GM19452 (cell line): ENCODE measurements at regions not wholly inside any gene's neighbourhood (a gene's known extent, or its start where the extent isn't known, plus 50 kb on each side); places are given as distances from the start of the nearest gene placed in this dataset.
"Not testable (repeated sequence)": the region's sequence is repeated elsewhere in the genome, so short reads cannot be mapped to it uniquely, and the experiment has no call there.

Source experiments
- ATAC-seq: cut with Tn5 transposase; IDR thresholded peaks from one replicate; pipeline ENCODE4 v1.9.1; 2021; ENCODE audit not compliant: unreplicated experiment

DNA sequence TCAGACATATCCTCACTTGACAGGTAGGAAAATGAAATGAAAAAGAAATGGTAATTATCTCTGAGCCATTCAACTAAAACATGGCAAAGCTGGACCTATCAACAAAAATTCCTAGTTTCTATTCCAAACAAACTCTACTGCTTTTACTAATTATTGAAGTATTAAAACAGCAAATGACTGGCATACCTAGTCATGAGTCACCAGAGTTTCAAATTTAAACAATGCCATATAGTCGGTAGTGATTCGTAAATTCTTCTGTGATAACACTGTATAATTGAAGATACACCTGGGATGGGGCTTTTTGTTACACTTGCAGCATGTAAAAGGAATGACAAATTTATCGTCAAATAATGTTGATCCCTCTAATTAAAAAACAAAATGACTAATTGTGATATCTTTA, 153.1 kb upstream of the THUMPD2 start:
- no peak for ATAC-seq

DNA sequence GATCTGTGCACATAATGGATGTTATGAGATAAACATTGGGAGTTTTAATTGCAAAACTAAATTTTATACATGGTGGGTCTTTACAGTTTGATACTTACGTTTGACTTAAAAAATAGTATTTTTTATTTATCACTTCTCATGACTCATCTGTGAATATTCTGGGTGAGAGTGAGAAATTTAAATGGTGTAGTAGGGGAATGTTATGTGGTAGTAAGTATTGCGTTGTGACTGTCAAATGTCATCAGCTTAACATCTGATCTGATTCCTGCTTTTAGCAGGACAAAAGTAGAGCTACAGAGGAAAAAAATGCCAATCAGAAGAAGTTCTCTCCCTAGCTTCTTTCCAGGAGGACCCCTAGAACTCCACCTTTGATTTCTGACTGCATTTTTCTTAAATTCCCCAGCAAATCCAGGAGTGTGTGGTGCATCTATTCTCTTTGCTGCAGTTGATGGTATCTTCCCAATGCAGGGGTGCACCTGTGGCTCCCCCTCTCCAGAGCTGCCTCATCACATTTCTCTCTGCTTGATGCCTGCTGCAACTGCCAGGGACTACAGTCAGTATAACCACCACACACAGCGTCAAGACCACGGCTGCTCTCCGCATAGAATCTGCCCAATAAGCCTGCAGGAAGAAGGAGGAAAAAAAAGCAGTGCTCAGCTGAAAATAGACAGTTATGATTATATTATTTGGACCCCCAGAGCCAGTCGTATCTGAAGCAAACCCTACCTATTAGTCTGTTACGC, 151.3 kb upstream of the THUMPD2 start:
- no peak for ATAC-seq

DNA sequence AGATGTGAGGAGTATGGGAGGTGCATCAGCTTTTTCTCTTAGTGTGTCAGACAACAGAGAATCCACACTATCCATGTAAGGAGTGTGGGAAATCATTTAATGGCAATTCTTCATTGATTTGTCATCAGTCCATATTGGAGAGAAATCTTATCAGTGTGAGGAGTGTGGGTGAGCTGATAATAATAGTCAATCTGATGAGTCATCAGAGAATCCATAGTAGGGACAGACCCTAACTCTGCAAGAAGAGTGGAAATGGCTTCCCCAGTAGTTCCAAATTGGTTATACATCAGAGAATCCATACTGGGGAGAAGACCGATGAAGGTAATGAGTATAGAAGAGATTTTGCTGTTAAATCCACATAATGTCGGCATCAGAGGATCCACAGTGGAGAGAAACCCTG, 150.5 kb upstream of the THUMPD2 start:
- ATAC-seq: no peak

DNA sequence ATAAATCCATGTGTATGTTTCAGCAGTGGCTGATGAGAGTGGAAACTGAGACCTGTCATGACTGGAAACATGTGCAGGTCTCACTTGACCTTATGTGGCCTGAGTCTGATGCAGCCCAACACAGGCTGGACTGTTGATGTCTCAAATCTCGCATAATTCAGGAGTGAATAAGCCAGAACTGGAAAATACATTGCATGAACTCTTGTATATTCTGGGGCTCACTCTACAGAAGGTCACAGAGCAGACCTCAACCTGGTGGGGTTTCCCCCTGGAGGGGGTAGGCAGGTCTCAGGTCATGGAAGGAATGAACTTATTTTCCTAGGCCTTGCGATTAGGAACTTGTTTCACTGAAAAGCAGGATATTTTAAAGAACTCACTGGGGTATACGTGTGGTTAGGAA, 146.3 kb upstream of the THUMPD2 start:
- ATAC-seq: no peak

DNA sequence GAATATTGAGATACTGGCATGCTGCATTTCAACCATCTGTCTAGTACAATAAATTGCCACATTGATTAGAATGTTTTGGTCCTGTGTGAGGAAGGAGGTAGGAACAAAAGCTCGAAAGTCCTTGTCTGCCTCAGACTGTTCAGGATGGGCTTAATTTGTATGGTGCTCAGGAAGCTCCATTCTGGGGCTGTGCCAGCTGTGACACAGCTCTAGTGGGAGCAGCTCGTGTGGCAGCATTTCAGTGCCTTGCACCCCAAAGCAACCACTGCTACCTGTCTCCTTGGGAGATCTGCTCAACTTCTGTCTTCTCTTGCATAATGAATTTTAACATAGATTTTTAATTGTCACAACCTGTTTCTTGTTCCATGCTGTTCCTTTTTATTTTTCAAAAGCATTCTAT, 144.4 kb upstream of the THUMPD2 start:
- no peak for ATAC-seq

DNA sequence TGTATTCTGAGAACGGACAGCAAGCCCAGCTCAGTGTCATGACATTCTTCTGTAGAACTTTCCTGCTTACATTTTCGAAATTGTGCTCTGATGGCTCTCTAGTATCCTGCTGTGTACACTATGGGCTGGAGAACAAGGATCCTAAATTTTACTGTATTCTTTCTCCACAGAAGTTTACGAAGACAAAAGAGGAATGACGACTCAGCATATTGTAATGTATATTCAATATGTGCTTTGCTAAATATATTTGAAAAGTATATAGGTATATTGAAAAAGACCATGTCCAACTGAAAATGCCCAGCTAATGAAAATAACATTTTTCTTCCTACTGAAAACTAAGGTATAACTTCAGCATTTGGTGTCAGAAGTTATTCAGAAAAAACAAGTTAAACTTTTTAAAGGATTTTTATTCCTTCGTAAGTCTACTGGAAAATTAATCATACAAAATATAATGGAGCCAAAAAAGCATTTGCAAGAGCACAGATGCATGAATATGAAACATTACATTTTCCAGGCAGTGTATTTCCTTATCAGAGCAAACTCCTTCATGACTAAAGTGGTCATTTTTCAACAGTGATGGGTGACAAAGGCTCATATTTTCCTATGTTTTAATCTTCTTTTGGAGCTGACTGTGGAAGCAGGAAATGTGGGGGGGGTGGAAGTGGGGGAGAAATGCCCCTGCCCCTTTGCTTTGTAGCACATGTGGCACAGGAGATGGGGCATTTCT, 143.8 kb upstream of the THUMPD2 start:
- ATAC-seq: no peak

DNA sequence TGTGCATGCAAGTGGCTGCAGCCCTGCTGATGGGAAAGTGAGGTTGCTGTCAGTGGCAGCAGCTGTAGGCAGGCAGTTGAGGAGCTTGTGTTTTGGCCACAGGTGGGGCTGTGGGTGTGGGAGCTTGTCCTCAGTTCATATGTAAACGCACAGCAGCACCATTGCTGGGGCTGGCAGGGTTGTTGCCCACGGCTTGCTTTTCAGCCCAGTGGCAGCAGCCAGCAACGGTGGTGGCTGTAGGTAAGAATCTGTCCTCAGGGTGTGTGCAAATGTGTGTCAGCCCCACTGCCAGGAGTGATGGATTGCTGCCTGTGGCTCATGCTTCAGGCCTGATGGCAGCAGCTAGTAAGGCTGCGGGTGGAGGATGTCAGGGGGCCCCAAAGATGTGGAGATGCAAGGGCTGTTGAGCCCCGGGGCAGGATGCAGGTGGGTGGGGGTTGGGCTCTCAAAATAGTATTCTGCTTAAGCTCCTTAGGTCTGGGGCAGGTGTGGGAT, 141.3 kb upstream of the THUMPD2 start:
- ATAC-seq: no peak

DNA sequence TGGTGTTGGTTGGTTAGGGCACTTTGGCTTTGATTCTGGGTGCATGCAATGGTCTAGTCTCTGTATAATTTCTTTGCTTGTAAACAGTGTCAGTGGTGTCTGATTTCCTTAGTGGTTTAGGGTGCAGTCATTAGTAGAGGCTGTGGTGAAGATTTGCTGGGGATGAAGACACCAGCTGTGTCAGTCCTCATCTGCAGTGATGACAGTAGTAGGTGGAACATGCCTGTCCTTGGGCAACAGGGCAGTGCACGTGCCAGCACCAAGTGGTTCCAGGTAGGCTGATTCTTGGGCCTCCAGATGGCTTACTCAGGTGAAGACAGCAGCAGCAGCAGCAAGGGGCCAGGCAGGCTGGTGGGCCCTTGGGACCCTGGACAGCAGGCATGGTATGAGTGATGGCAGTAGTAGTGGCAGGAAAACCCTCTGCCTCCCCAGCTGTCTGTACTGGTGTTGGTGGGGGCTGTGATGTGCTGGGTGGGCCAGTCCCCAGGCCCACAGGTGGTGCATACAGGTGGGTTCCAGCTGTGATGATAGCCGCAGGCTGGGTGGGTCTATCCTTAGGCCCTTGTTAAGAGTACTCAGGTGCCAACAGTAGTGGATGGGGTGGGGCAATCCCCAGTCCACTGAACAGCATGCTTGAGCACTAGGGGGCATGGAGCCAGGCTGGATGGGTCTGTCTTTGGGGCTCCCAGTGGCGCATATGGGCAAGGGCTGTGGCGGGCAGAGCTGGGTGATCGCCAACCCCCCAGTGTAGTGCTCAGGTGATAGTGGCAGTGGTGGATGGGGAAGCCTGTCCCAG, 140.7 kb upstream of the THUMPD2 start:
- no peak for ATAC-seq

DNA sequence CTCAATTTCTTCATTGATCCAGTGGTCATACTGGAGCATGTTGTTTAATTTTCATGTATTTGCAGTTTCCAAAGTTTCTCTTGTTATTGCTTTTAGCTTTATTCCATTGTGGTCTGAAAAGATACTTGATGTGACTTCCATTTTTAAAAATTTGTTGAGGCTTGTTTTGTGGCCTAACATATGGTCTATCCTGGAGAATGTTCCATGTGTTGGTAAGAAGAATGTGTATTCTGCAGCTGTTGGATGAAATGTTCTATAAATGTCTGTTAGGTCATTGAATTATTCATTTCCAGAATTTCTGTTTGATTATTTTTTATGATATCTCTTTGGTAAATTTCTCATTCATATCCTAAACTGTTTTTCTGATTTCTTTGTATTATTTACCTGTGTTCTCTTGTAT, 139.8 kb upstream of the THUMPD2 start:
- no peak for ATAC-seq

DNA sequence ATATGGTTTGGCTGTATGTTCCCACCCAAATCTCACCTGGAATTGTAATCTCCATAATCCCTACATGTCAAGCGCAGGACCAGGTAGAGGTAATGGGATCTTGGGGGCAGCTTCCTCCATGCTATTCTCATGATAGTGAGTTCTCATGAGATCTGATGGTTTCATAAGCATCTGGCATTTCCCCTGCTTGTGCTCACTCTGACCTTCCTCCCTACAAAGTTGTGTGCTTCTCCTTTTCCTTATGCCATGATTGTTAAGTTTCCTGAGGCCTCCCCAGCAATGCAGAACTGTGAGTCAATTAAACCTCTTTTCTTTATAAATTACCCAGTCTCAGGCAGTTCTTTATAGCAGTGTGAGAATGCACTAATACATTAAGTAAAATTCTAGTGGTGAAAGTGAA, 138.3 kb upstream of the THUMPD2 start:
- not testable (repeated sequence) for ATAC-seq

DNA sequence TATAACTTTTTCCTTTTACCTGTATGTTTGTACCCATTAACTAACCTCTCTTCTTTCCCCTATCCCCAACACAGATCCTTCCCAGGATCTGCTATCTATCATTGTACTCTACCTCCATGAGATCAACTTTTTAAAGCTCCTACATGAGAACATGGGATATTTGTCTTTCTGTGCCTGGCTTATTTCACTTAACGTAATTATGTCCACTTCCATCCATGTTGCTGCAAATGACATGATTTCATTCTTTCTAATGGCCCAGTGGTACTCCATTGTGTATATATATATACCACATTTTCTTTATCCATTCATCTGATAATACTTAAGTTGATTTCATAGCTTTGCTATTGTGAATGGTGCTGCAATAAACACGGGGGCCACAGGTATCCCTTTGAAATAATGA, 135.9 kb upstream of the THUMPD2 start:
- ATAC-seq: no peak

DNA sequence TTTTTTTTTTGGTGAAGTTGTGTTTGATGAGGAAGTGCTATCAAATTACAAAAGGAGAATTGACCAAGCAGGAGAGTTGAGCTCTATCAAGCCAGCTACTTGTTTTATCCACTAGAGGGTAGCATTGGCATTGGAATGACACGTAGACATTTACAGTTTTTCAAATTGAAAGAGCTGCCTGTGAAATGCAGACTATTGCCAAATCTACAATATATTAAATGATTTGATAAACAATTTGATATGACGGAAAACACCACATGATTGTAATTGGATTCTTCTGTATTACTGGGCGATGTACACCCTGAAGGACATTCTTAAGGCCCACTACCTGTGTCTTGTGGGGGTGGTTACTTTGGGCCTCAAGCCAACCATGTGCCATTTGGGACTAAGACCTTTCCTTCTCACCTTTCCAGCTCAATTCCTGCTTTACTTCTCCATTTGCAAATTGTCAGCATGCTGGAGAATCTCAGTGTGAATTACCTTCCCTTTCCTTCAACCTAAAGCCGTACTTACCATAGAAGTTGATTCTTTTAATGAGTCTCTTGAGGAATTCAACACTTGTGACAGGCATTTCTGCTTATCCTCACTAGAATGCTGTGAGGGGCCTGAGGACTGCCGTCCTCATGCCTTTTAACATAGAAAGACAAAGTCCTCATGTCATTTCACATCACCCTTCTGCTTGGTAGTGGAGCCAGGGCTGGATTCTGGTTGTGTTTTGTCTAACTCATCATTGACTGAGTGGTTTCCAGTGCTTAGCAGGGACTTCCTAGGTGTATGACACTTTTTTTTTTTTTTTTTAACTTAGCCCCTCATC, 134.8 kb upstream of the THUMPD2 start:
- peak; percentile 77 for ATAC-seq

DNA sequence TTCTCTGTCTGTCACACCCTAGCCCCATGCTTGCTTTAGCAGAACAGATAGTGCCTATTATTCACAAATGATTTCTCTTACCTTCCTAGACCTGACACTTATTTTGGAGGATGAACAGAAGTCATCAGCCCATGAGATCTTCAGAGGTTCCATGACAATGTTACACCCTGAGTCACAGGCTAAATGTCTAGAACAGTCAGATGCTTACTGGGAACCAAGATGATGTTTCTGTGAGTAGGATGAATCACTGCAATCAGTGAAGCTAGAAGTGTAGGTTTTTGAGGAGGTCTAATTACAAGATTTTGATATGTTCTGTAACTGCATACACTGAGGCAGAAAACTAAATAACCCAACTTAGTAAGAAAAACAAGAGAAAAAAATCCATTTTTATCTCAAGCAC, 123.0 kb upstream of the THUMPD2 start:
- ATAC-seq: no peak

DNA sequence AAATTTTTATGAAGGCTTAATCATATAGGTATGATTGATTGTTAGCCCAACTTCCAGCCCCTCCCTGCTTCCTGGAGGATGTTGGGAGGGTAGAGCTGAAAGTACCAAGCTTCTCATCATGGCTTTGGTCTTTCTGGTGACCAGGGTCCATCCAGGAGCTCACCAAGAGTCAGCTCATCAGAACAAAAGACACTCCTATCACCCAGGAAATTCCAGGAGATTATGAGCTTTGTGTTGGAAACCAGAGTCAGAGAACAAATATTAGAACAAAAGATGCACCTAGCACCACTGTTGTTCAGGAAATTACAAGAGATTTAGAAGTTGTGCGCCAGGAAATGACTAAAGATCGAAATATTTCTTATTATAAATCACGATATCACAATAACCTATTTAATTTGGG, 119.9 kb upstream of the THUMPD2 start:
- ATAC-seq: no peak

DNA sequence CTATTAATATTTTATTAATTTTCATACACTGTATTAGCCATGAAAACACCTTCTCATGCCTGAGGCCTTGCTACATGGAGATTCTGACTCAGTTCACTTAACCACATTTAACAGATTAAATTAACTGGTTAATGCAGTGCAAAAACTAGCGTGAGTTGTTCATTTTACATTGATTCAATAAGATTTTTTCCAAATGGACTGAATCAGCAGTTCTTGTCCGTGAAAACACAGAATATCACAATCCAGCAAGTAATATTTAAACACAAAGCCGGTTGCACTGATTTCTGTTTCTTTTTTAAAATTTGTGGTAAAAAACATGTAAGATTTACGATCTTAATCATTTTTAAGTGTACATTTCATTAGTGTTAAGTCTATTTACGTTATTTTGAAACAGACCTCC, 118.2 kb upstream of the THUMPD2 start:
- no peak for ATAC-seq

DNA sequence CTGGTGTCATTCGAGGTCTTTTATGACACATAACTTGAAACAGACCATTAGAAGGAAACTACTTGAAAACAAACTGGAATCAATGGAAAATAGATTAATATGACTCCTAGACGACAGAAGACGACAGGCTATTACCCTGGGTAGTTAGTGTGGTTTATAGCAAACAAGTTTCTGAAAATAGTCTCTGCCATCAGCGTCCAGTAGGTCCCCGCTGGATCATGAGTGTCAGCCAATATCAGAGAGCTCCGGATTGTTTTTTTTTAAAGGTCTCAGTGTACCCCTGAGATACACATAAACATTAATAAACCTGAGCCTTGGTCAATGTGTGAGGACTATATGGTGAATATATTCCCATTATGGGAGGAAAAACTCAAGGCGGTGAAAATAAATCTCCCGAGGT, 115.0 kb upstream of the THUMPD2 start:
- ATAC-seq: no peak

DNA sequence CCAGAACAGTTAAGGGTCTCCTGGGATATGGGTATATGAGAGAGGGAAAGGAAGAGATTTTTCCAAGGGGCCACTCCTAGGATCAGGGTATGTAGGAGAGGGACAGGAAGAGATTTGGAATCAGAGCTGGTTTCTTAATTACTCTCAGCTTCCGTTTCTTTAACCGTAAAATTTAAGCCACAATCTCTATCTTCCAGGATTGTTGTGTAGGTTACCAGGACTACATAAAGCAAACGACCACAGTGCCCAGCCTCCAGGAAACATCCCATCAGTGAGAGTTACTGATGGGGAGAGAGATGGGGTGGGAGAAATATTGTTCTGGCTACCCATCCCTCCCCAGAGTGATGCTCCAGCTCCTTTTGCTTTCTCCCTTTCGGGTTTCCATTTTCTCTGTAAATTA, 114.6 kb upstream of the THUMPD2 start:
- ATAC-seq: no peak

DNA sequence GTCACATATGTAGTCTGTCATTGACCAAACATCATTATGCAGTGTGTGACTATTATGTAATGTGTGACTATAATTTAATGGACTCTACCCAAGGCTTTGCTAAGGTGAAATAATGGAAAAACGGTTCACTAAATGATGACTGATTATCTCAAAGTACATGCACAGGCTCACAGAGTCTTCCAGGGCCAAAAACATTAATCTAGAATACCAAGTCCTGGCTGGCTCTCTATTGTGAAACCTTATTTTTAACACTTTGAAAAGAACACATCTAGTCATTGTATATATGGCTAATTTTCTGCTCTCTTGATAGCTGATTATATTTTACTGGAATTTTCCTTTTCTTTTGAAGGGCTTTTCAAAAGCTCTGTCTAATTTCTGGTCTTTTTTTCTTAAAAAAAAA, 102.9 kb upstream of the THUMPD2 start:
- ATAC-seq: no peak

DNA sequence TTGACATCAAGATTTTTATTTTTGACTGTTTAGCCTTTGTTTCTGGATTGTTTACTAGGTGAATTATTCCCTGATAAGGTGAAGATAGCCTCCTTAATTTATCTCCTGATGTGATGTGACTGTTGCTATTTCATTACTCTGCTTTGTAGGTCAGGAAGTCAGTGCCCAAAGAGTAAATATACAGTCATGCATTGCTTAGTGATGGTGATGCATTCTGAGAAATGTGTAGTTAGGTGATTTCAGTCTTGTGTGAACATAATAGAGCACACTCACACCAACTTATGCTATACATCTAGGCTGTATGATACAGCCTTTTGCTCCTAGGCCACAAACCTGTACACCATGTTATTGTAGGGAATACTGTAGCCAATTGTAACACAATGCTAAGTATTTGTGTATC, 102.4 kb upstream of the THUMPD2 start:
- no peak for ATAC-seq

DNA sequence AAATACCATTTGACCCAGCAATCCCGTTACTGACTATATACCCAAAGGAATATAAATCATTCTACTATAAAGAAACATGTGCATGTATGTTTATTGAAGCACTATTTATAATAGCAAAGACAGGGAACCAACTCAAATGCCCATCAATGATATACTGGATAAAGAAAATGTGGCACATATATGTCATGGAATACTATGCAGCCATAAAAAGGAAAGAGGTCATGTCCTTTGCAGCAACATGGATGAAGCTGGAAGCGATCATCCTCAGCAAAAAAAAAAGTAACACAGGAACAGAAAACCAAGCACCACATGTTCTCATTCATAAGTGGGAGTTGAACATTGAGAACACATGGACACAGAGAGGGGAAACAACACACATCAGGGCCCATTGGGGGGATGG, 99.9 kb upstream of the THUMPD2 start:
- ATAC-seq: not testable (repeated sequence)

DNA sequence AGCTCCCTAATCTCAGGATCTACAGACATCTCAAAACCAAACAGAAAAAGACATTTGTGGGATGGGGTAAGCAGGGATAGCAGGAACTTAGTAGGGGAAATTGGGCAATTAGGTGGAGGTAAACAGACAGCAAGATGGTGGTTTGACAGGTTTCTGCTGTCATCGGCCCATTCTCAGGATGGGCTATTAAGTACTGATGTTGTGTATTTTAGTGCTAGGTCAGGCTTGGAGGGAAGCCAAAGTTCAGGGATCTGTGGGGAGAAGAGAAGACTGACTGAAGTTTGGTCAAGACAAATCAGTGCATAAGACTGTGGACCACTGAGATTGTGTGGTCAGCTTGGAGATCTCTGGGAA, 96.8 kb upstream of the THUMPD2 start:
- no peak for ATAC-seq
